Coronary artery (tissue), 2 donors: ENCODE measurements at regions not wholly inside any gene's neighbourhood (a gene's known extent, or its start where the extent isn't known, plus 50 kb on each side); places are given as distances from the start of the nearest gene placed in this dataset.

Experiments
- DNase-seq: peaks from one replicate; pipeline ENCODE4 v3.0.0-alpha.2; 2017; ENCODE audit warnings: low spot score
- H3K27ac ChIP-seq, 2 donors: fragments of 200-600 bp; sonication (generic); one replicate each; pipeline ENCODE4 v1.5.1; 2016 to 2019
- H3K4me3 ChIP-seq: fragments of 200-600 bp; sonication (generic); 2 replicates; pipeline ENCODE4 v1.5.1; 2016; ENCODE audit warnings: mild to moderate bottlenecking, moderate library complexity
- TF ChIP-seq, protein P1 (sequence below): fragments of 200-600 bp; sonication (generic); IDR thresholded peaks from one replicate; pipeline ENCODE4 v1.5.1; 2019; ENCODE audit warnings: antibody characterized with exemption

DNA sequence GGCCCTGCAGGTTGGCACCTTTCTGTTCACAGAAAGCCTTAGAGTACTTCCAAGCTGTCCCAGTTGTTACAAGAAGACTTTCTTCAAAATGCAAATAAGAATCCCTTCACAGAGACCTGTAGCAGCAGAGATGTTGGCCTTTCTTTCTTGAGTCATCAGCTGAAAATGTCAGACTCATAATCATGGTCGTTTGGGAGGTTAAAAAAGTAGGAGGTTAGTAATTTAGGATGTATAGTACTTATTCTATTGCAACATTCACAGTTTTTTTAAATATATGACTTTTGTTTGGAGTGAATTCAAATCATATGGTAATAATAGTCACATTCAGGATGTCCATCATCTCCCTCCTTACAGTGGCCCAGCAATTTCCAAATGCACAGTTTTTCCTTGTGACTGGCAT lies 223.9 kb upstream of the GLI3 start:
- TF ChIP-seq, protein P1, sequence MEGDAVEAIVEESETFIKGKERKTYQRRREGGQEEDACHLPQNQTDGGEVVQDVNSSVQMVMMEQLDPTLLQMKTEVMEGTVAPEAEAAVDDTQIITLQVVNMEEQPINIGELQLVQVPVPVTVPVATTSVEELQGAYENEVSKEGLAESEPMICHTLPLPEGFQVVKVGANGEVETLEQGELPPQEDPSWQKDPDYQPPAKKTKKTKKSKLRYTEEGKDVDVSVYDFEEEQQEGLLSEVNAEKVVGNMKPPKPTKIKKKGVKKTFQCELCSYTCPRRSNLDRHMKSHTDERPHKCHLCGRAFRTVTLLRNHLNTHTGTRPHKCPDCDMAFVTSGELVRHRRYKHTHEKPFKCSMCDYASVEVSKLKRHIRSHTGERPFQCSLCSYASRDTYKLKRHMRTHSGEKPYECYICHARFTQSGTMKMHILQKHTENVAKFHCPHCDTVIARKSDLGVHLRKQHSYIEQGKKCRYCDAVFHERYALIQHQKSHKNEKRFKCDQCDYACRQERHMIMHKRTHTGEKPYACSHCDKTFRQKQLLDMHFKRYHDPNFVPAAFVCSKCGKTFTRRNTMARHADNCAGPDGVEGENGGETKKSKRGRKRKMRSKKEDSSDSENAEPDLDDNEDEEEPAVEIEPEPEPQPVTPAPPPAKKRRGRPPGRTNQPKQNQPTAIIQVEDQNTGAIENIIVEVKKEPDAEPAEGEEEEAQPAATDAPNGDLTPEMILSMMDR, result no peak
- DNase-seq, result no peak
- H3K27ac ChIP-seq, result no peak overlapping the region
- no peak overlapping the region for H3K4me3 ChIP-seq

GRCh38 chr7:42460148-42460547 lies 223.1 kb upstream of the GLI3 start:
- Histone ChIP-seq H3K4me3 (no peak overlapping the region), H3K27ac (no peak overlapping the region)
- TF ChIP-seq, protein P1, result no peak
- no peak for DNase-seq

- TF ChIP-seq, protein P1, result no peak
- Histone ChIP-seq H3K27ac (no peak overlapping the region), H3K4me3 (no peak overlapping the region)
- DNase-seq, result no peak
These were observed 220.7 kb upstream of the GLI3 start for GRCh38 chr7:42457663-42458062.

DNA sequence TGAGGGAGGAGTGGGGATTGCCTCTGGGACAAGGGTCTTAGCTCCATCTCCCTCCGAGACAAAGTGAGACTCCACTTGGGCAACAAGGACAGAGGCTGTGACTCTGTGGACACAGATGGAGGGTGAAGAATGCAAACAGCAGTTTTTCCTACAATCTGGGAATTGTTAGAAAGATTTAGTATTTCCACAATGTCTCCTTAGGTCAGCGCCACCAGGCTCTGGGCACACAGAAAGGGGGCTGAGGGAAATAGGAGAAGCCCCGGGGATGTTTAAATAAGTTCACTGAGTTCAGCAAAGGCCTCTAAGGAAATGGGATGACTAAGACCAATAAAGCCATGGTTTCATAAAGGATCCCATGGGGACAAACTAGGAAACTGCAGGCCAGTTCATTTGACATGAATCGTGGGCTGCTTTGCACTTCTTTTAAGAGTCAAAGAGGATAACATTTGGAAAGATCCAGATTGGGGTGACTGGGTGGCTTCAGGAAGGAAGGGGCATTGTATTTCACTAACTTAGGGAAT lies 219.8 kb upstream of the GLI3 start:
- TF ChIP-seq, protein P1, result no peak
- DNase-seq, result no peak
- Histone ChIP-seq H3K4me3 (no peak overlapping the region), H3K27ac (no peak overlapping the region)

- H3K27ac ChIP-seq, result no peak overlapping the region
- DNase-seq, result no peak
- TF ChIP-seq, protein P1, result no peak
- H3K4me3 ChIP-seq, result no peak overlapping the region
These were observed 219.3 kb upstream of the GLI3 start for GRCh38 chr7:42456267-42456666.

- DNase-seq, result no peak
- TF ChIP-seq, protein P1, result no peak
- H3K27ac ChIP-seq, result no peak overlapping the region
- H3K4me3 ChIP-seq, result no peak overlapping the region
These were observed 216.9 kb upstream of the GLI3 start for GRCh38 chr7:42453931-42454361.

GRCh38 chr7:42452356-42452755 lies 215.3 kb upstream of the GLI3 start:
- no peak for DNase-seq
- TF ChIP-seq, protein P1, result no peak
- H3K4me3 ChIP-seq, result no peak overlapping the region
- no peak overlapping the region for H3K27ac ChIP-seq
